Breast epithelium (tissue), 3 donors: ENCODE measurements at regions not wholly inside any gene's neighbourhood (a gene's known extent, or its start where the extent isn't known, plus 50 kb on each side); places are given as distances from the start of the nearest gene placed in this dataset.

Experiments used
- CTCF ChIP-seq, 3 donors: fragments of 450-650 bp; IDR thresholded peaks; one replicate each; pipeline ENCODE4 v1.5.1; 2016 to 2017; ENCODE audit warnings: antibody characterized with exemption in 3 of 3, mild to moderate bottlenecking in 3 of 3, moderate library complexity in 3 of 3
- POLR2A ChIP-seq: fragments of 450-650 bp; IDR thresholded peaks from one replicate; pipeline ENCODE4 v1.6.1; 2016; ENCODE audit warnings: antibody characterized with exemption, mild to moderate bottlenecking, moderate library complexity
- POLR2AphosphoS5 ChIP-seq, 3 donors: sonication (generic); formaldehyde crosslinking; IDR thresholded peaks; one replicate each; pipeline ENCODE4 v1.6.1; 2017; ENCODE audit warnings: antibody characterized with exemption in 3 of 3

- TF ChIP-seq POLR2A (no peak), POLR2AphosphoS5 (IDR thresholded peaks at IDR 0.05) (no peak), CTCF (IDR thresholded peaks at IDR 0.05) (no peak)
Observed at GRCh38 chr5:56740868-56741267, 74.5 kb upstream of the MAP3K1 start.
